ENCODE measurements at regions not wholly inside any gene's neighbourhood (a gene's known extent, or its start where the extent isn't known, plus 50 kb on each side); places are given as distances from the start of the nearest gene placed in this dataset.

- no peak for DNase-seq (ENCODE audit: low spot score)
Measured at GRCh38 chr20:41669708-41670263, 51.6 kb upstream of the CHD6 start.

DNA sequence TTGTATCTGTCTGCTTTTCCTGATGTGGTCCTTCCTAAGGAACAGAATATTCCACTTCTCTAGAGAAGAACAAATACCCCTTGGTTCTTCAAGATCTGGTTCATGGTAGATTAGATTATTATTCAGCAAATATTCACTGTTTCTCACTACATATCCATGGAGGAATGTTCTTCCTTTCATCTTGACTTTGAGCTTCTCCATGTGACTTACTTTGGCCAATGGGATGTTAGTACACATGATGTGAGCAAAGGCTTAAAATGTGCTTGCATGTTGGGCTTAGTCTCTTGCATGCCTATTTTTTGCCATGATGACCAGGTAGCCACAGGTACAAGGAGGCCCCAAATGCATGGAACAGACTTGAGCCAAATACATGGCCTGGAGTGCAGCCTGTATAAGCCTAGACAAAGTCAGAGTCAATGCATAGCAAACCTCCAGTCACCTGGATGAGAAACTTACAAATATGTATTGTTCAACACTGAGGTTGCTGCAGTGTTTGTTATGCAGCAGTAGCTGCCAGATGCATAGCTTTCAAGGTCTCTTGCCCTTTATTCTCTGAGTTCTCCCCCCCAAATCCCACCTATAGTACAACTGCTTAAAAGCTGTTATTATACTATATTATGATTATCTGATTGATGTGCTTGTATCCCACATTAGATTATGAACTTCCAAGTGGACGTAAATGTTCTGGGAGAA, 50.0 kb upstream of the CHD6 start:
- DNase-seq (ENCODE audit: low spot score), result no peak

Data from globus pallidus (tissue), 1 donor.